ENCODE measurements at regions not wholly inside any gene's neighbourhood (a gene's known extent, or its start where the extent isn't known, plus 50 kb on each side); places are given as distances from the start of the nearest gene placed in this dataset.

DNA sequence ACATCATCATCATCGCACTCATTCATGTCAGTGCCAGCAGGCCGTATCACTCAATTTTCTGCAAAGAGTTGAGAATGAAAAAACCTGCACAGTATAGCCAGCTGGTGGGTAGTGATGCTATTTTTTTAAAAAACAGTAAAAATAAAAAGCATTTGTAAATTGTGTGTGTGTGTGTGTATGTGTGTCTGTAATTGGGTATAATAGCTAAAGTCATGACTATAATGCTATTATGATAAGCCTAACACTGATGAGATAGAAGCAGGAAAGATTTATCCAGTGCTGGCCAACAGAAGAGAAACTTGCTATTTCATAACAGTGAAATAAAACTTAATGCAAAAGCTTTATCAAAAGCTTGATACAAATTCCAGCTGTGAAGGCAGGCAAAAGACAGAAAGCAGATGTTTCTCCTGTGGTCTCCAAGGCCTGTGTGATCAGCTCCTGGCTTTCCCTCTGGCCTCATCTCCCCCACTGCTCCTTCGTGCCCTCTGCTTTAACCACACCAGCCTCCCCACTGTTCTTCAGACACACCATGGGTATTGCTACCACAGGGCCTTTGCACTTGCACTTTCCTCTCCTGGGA lies 206.2 kb upstream of the IRX5 start:
- no peak for DNase-seq (ENCODE audit: low read depth)

DNA sequence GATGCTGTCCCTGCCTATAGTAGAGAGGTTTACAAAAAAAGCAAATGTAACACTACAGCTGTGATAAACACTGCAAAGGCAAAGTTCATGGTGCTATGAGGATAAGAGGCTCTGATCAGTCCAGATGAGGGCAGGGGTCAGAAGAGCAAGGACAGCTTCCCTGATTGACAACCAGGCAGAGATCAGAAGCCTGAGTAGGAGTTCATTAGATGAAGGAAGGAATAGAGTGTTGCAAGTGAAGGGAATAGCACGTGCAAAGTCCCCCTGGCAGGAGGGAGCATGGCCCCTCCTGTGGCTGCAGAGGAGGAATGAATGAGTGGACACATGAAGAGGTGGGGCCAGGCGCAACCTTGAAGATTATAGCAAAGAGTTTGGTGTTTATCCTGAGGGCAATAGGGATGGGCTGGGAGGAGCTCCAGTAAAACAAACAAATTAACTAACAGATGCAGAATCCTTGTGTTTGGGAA lies 208.4 kb upstream of the IRX5 start:
- no peak for DNase-seq (ENCODE audit: low read depth)

DNA sequence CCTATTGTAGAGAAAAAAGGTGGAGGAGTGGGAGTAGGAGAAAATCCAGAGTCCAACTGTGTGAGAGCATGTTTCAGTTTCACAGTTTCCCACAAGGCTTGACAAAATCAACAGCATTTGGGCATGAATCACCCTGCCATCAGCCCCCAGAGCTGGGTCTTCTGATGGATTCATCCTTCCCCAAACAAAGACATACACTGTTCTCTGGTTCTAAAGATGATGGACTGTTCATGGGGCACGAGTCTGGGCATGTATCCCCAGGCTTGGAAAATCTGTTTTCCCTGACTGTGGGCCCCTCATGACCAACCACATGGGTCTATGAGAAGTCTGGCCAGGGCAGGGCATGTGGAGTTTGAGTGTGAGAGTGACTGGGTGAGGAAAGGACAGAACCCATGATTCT lies 210.4 kb upstream of the IRX5 start:
- DNase-seq (ENCODE audit: low read depth) = no peak

DNA sequence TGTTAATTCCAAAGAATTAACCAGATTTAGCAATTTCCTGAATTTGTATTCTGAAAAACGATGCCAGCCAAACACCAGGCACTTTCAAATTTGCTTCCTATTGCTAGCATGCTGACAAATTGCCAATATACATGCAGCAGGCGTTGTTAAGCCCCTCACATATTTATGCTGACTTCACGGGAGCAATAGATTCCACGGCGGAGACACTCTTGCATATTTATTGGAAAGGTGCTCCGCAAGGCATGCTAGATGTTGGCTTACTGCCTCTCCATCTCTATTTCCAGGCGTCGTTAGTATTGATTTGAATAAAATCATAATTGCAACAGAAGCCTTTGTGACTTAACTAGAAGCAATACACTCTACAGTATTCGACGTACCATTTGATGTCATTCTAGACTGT lies 211.0 kb upstream of the IRX5 start:
- no peak for DNase-seq (ENCODE audit: low read depth)

DNA sequence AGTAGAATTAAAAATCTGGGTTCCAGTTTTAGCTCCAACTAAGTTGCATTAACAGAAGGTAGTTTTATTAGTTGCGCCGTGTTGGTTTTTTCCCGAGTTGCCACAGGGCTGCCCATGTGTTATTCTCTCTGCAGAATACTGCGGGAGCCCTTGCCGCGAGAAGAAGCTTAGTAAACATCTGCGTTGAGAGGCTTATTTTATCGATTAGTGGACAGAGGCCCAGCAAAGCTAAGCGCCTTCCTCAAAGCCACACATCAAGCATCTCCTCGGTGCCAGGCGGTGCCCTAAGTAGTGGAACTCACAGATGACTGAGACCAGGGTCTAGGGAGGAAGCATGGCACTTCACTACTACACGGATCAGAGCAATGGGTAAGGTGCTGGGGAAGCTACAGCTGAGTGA lies 212.3 kb upstream of the IRX5 start:
- no peak for DNase-seq (ENCODE audit: low read depth)

DNA sequence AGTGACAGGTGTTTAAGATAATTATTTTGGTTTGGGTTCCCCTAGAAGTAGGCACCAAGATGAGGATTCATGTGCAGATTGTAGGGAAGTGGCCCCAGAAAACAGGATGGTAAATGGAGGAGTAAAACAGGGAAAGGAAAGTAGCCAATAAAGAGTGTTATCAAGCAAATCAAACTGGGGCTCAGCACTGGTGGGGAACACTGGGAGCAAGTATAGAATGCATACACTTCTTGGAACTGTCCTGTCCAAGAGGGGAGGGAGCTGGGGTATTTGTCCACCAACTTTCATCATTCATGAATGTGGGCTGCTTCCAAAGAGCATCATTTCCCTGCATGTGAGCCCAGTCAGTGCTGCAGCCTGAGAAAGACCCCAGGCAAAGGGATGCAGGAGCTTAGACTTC lies 215.7 kb upstream of the IRX5 start:
- DNase-seq (ENCODE audit: low read depth) = no peak

DNA sequence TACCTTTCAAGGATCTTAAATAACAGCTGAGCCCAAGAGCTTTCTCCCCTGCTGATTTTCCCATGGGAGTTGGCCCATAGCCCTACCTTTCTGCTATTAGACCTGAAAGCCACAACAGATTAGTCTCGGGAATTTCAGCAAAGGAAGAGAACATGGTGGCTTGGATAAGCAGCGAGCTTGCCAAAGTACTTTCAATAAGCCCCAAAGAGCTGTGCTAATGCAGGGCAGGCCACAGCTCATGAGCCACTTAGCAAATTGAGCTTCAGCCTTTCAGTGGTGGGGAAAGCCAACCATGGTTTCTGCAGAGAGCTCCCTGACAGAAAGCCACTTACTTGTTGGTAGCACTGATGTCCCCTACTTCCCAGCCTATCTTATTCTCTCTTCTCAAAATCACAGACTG lies 217.8 kb upstream of the IRX5 start:
- no peak for DNase-seq (ENCODE audit: low read depth)

- DNase-seq (ENCODE audit: low read depth) = no peak
Observed at GRCh38 chr16:54707813-54708212, 222.9 kb upstream of the IRX5 start.

DNA sequence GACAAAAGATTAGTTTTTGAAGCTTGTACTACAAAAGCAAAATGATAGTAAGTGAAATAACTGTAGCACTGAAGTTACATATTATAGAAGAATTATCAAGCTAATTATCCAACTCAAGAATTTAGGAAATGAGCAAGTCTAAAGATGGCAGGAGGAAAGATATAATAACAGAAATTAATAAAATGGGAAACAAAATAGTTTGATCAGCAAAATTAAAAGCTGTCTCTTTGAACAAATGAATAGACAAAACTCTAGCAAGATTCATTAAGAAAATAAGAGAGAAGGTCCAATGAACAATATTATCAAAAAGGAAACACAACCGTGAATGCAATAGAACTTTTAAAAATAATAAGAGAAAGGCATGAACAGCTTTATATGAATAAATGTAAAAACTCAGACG lies 224.3 kb upstream of the IRX5 start:
- DNase-seq (ENCODE audit: low read depth) = no peak

DNA sequence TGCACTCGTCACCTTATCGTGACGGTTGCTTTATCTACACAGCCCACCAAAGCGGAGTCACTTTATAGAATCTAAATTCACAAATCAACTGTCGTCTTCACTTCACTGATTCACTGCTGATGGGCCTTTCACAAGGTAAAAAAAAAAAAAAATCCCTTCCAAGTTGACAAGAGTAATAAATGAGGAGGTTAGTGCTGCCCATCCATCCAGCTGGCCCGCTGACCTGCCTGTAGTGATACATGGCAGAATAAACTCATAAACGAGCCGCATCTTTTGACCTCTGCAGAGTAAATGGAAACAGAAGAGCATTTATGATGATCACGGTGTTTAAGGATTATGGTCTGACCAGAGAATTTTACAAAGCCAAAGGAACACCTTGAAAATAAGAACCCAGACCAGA lies 227.3 kb upstream of the IRX5 start:
- no peak for DNase-seq (ENCODE audit: low read depth)

- DNase-seq (ENCODE audit: low read depth) = no peak
Observed at GRCh38 chr16:54699656-54700055, 231.0 kb upstream of the IRX5 start.

- no peak for DNase-seq (ENCODE audit: low read depth)
Observed at GRCh38 chr16:54697677-54698076, 233.0 kb upstream of the IRX5 start.

GRCh38 chr16:54696970-54697369 lies 233.7 kb upstream of the IRX5 start:
- DNase-seq (ENCODE audit: low read depth) = no peak

DNA sequence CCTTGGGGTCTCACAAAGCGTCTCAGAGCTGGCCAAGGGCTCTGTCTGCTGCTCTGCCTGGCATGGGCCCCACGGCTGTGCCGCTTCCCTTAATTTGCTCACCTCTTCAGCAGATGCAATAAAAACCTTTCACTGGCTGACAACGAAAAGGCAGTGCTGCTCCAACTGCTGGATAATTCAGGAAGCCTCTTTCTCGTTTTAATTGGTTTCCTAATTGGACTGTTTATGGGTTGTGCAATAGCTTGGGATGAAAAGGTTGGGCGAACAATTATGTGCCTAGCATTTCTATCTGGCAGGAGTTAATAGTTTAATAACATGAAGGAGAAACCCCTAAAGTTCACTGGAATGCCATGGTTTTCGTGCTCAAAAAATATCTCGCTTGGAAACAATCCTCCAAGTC lies 234.1 kb upstream of the IRX5 start:
- no peak for DNase-seq (ENCODE audit: low read depth)

DNA sequence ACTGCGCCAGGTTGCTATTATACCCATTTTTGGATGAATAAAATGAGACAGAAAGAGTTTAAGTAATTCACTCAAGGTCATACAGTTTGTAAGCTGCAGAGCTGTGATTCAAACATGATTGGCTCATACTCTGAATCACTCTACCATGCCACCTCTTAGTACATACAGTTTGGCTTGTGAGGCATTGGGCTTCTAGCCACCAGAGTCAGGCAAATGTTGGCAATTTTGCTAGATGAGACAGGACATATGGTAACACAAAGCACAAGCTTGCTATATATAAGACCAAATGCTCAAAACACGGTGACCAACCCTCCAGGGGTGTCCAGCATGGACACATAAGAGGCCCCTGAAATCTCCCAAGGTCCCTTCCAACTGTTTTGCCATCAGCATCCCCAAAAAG lies 236.0 kb upstream of the IRX5 start:
- DNase-seq (ENCODE audit: low read depth) = no peak

DNA sequence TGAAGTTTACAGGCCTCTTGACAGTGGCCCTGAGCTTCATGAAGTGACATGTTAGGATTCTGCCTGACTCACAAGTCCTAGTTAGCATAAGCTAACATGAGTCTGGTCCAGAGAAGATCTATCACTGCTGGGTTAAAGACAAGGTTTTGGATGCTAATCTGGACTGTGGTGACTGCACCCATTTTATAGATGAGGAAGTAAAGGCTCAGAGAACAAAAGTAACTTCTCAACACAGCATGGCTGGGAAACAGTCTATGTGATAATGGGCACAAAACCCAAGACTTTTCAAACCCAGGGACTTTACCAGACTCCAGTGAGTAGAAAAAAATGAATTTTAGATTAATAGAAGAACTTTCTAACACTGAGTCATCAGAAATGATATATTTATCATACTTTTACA lies 236.8 kb upstream of the IRX5 start:
- no peak for DNase-seq (ENCODE audit: low read depth)

GRCh38 chr16:54690710-54691109 lies 240.0 kb upstream of the IRX5 start:
- no peak for DNase-seq (ENCODE audit: low read depth)

GRCh38 chr16:54690306-54690705 lies 240.4 kb upstream of the IRX5 start:
- no peak for DNase-seq (ENCODE audit: low read depth)

- DNase-seq (ENCODE audit: low read depth) = no peak
Observed at GRCh38 chr16:54689072-54689865, 241.4 kb upstream of the IRX5 start.

GRCh38 chr16:54688339-54688738 lies 242.3 kb upstream of the IRX5 start:
- DNase-seq (ENCODE audit: low read depth) = no peak

DNA sequence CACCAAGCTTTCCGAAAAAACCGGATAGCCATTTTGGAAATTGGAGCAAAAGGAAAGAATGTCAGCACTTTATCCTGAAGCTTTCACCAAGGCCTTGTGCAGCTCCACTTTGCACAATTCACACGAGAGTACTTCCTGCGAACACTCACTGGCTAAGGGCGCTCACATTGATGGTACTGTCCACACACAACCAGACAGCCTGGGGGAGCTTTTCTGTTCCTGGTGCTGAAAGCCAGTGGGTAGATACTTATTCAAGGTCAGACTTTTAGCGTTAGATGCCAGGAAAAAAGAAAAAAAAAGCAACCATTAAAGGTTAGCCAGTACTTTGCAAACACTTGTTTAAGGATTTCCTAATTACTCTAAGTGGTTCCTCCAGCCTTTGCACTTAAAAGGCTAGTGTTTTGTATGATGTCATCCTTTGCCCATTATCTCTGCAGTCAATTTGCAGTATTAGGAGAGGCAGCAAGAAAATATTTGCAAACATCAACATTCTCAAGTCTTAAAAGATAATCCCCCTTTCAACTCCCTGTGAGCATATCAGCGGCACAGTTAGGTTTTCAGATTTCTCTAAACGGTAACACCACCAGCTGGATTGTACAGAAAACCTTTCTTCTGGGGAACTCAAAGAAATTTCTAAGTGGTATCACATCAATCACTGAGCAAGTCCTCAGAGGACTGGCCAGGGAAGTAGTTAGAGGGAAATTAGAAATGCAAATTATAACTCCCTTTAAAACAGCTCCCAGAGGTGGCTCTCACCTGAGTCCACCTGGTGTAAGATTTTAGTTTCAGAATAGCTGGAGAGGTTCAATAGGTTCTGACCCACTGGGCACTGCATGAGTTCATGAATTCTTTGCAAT lies 243.4 kb upstream of the IRX5 start:
- DNase-seq (ENCODE audit: low read depth) = no peak

DNA sequence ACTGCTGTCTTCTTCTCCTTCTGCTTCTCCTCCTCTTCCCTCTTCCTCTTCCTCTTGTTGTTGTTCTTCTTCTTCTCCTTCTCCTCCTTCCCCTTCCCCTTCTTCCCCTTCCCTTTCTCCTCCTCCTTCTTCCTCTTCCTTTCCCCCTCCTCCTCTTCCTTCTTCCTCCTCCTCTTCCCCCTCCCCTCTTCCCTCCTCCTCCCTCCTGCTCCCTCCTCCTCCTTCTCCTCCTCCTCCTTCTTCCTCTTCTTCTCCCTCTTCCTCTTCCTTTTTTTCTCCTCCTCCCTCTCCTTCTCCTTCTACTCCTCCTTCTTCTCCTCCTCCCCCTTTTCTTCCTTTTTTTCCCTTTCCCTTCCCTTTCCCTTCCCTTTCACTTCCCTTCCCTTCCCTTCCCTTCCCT lies 245.0 kb upstream of the IRX5 start:
- no peak for DNase-seq (ENCODE audit: low read depth)

- no peak for DNase-seq (ENCODE audit: low read depth)
Observed at GRCh38 chr16:54679531-54679930, 251.1 kb upstream of the IRX5 start.
